ENCODE measurements at regions not wholly inside any gene's neighbourhood (a gene's known extent, or its start where the extent isn't known, plus 50 kb on each side); places are given as distances from the start of the nearest gene placed in this dataset.

DNA sequence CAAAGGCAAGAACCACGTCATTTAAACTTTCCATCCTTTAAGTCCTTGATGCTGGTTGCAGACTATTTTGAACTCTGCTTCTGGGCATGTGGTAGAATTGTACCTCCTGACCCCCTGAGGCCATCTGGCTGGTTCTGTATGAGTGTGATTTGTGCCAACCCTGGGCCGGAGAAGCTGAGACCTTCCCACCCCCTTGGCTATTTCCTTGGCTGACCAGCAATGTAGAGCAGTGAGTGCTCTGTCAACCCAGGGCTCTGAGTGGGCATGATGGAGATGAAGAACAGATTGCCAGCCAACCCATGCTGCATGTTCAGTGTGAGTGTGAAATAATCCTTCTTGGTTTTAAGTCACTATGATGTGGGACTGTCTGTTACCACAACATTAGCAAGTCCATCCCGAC is 82.1 kb upstream of the RASGRP1 start:
- in situ Hi-C loops (cut with HindIII; ENCODE audit: low sequenced_read_pairs): no loop called here

DNA sequence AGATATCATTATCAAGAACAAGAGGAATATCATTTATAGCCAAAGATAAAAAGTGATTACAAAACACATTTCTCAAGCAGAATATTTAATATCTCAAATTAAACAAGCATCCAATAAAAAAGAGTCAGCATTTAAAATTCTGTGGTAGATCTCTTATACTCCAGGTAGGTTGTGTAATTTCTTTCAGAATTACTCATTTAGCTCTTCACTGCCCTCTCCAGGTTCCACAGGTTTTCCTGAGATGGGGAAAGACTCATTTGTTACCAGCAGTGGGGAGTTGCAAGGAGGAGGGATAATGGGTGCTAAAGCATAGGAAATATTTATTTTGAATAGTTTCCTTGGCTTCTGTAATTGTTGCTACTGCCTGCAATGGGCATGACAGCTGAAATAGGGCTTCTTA is 83.1 kb upstream of the RASGRP1 start:
- in situ Hi-C loops (cut with HindIII; ENCODE audit: low sequenced_read_pairs): no loop called here

DNA sequence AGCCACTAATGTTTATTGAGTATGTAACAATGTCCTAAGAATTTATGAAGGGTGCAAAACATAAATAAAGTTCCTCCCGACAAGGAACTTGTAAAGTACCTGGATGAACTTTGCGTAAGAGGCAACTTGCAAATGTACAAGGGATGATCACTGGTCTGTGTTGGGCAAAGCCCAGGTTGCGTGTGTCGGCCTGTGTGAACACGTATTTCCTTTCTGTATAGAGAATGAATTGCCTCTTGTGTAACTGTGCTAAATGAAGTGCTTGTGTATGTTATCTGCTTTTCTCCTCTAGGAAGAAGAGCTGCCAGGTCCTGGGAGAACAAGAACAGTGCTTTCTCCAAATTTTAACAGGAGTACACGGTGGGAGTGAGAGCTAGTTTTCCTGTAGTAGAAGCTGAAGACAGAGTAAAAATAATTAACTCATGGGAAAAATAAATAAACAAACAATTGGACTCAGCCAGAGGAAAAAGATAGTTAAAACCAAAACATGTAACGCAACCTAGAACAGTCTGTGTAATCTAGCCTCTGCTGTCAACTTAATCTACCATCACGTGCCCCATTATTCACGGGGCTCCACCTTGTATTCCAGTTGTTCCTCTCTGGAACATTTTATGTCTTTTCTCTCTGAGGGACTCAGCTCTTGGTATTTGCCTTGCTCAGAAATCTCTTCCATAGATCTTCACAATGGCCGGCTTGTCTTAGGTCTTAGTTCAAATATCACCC is 83.7 kb upstream of the RASGRP1 start:
- in situ Hi-C loops (cut with HindIII; ENCODE audit: low sequenced_read_pairs): no loop called here

DNA sequence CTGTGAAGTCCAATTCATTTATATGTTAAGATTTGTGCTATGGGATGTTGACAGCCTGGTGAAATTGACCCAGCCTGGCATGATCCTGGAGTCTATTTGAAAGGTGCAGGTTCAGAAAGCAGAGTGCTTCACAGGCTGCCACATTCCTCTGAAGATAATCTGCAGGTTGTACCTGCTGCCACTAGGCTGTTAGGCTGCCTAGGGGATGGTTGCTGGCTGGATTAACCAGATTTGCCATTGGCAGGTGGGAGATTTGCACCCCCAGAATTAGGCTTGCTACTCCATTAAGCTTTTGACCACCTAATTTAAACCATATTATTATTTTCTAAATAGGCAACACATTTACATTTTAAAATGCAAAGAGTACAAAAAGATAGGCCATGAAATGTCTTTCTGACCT is 85.8 kb upstream of the RASGRP1 start:
- in situ Hi-C loops (cut with HindIII; ENCODE audit: low sequenced_read_pairs): loop anchor here (25.0 kb wide), 1 partner anchor 638 kb away; no protein-coding TSS in a partner anchor

DNA sequence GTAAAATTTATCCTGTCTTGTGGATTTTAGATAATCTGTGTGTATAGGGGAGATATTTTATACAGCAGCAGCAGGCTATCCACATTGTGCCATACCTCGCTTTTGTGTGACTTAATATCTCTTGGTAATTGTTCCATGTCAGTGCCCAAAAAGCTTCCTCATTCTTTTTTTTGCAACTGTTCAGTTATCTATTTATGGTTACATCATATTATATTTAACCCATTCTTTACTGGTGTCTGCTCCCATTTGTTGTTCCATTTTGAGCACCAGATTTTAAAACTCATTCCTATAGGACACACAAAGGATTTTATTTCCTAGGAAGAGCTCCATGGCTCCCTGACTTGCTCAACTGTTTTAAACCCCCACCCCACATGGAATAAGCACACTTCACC is 86.3 kb upstream of the RASGRP1 start:
- in situ Hi-C loops (cut with HindIII; ENCODE audit: low sequenced_read_pairs): loop anchor here (25.0 kb wide), 1 partner anchor 639 kb away; no protein-coding TSS in a partner anchor

DNA sequence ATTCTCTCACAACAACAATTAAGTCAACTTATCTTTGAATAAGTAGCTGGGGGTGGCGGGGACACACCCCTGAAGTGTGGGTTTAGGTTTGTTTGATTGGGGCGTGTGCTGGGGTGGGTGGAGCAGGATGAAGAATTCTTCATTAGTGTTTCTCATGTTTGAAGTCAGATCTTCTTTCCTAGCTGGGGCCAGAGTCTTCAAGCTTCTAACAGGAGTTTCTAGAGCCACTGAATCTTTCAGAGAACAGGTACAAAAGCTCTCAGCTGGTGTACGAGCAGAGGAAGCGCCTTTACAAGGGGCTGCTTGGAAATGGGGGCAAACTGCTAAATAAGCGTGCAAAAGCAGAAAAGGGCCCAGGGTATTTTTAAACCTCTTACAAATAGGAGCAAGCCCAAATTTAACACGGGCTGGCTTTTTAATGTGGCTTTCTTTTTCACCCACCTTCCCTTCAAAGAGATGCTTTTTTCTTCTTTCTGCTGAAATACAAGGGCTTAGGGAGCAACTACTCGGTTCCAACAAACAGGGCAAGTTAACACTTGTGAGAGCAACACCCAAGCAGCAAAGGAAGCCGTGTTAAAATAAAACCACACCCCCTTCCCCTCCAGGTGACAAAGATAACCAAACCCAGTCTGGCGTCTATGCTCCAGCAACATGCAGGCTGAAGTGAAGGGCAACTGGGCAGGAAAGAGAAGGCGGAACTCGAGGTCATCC is 86.9 kb upstream of the RASGRP1 start:
- in situ Hi-C loops (cut with HindIII; ENCODE audit: low sequenced_read_pairs): loop anchor here (25.0 kb wide), 1 partner anchor 639 kb away; no protein-coding TSS in a partner anchor

DNA sequence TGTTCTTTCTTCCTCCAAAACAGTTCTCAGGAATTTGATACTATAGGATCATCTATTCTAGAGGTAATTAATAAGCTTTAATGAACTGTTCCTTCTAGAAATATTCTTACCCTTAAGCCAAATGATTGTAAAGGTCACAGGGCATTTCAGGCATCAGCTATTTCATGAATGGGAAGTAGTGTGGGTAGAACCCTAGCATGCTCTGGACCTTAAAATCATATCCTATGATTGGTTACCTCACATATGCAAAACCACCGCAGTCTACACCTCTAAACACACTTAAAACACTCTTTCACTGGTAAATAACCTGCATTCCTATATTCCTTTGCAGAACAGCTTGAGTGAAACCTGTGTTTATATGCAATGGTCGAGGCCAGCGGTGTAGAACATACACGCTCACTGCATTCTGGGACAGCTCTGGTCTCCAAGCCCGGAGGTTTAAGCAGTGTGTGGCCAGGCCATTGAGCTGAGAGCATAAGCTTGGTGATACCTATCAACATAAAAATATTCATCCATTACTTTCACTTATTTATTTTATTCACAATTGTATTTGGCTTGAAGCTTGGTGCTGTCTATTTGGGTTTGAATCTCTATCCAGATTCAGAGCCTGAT is 87.7 kb upstream of the RASGRP1 start:
- in situ Hi-C loops (cut with HindIII; ENCODE audit: low sequenced_read_pairs): loop anchor here (25.0 kb wide), 1 partner anchor 640 kb away; no protein-coding TSS in a partner anchor

DNA sequence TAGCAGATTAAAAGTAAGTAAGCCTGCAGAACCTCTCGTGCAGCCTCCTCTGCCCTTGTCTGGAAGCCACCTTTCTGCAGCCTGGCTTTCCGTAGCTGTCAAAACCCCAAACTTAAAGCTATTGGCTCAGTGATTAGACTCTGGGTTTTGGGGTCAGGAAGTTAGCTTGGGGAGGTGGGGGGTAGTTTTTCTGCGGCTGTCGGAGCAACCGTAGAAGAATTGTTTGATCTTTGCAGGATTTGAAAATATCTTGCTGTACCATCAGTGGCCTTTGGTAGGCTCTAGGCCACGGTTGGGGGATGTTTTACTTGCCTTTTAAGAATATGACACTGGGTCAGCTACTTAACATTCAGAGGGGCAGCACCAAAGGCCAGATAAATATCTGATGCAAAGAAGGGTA is 88.4 kb upstream of the RASGRP1 start:
- in situ Hi-C loops (cut with HindIII; ENCODE audit: low sequenced_read_pairs): loop anchor here (25.0 kb wide), 1 partner anchor 641 kb away; no protein-coding TSS in a partner anchor

DNA sequence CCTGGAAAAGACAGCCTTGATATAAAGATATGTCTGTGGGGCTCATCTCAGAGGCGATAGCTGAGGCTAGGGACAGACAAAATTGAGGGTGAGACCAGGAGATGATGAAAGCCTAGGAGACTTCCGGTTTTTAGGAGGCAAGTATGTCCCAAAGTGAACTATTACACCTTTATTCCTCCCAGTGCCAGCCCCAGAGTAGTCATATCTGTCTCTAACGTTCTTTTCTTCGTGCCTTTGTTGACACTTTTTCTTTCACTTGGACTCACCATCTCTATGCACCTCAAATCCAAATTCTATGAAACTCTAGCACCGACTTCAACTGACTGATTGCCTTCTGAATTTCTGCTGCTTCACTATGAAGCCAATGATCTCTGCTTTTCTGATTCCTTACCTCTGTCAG is 93.8 kb upstream of the RASGRP1 start:
- in situ Hi-C loops (cut with HindIII; ENCODE audit: low sequenced_read_pairs): loop anchor here (25.0 kb wide), 1 partner anchor 646 kb away; no protein-coding TSS in a partner anchor

DNA sequence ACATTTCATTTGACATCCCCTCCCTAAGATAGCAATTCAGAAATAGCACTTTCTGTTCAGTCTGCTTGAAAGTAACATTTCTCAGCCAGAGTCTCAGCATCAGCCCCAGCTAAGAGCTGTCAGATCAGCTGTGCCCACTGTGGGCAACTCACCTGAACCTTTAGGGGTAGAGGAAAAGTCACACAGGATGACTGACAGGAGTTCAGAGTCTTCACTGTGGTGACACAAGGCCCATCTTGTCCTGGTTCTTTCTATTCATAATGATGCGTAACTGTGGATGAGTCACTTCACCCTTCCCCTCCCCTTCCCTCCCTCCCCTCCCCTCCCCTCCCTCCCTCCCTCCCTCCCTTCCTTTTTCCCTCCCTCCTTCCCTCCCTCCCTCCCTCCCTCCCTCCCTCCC is 96.1 kb upstream of the RASGRP1 start:
- in situ Hi-C loops (cut with HindIII; ENCODE audit: low sequenced_read_pairs): loop anchor here (25.0 kb wide), 1 partner anchor 648 kb away; no protein-coding TSS in a partner anchor

DNA sequence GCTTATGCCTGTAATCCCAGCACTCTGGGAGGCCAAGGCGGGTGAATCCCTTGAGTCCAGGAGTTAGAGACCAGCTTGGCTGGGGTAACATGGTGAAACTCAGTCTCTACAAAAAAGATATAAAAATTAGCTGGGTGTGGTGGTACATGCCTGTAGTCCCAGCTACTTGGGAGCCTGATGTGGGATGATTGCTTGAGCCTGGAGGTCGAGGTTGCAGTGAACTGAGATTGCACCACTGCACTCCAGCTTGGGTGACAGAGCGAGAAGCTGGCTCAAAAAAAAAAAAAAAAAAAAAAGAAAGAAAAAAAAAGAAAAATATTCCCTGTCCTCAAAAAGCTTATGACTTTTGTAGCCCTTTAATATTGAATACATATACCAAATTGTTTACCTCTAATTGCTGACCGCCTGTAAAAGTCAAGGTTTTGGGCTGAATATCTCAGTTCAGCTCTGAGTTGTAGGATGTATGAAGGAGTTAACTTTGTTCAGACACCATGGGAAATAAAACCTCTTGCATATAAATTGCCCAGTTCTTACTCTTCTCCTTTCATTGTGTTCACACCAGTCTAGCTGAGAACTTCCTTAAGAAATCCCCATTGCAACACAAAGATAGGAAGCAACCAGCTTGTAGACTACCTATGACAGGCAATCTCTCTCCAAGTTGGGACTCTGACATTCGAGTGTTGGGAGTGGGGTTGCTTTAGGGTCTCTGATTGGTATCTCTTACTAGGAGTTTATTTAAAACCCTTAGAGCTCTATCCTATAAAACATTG is 97.6 kb upstream of the RASGRP1 start:
- in situ Hi-C loops (cut with HindIII; ENCODE audit: low sequenced_read_pairs): loop anchor here (25.0 kb wide), 1 partner anchor 650 kb away; no protein-coding TSS in a partner anchor

DNA sequence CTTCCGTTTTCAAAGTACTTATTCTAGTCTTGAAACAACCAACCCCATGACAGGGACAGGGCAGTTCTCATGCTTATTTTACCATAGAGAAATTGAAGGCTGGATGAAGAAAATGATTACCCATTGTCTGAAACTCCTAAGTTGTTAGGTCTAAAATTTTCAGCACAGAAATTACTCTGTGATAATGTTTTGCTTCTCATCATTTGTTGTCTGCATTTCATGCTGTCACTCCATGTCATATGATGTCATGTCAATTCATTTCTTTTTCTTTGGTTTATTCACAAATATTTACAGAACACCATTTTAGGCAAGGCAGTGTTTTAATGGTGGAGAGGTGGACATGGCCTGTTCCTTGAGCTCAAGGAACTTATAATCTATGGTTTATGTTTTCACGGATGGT is 98.2 kb upstream of the RASGRP1 start:
- in situ Hi-C loops (cut with HindIII; ENCODE audit: low sequenced_read_pairs): loop anchor here (25.0 kb wide), 1 partner anchor 651 kb away; no protein-coding TSS in a partner anchor

DNA sequence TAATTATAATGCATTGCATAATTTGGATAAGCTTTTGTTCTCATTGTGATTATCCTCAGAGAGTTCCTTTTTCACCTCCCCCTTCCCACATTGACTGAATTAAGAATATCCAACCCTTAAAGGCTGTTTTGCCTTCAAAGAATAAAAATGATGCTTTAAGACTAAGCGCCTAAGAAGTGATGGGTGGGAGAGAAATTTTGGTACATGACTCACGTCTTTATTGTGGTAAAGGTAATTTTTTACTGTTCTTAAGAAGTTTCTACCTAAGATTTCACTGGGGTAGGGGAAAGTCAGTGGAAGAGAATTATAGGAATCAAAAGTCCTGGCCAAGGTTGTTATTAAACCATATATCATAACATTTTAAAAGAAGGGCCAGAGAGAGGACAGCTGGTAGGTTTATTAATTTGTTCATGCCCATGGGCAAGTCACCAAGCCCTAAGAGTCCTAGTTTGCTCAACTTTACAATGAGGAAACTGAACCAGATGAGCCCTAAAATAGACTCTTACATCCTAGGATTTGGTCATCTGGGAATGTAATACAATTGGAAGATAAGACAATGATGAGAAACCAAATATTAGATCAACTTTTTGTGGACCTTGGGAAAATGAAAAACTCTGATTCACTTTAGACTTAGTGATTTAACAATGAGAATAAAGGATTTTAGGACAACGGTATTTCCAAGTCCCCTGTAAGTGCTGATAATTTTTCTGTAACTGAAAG is 101.1 kb upstream of the RASGRP1 start:
- in situ Hi-C loops (cut with HindIII; ENCODE audit: low sequenced_read_pairs): loop anchor here (25.0 kb wide), 1 partner anchor 653 kb away; no protein-coding TSS in a partner anchor

DNA sequence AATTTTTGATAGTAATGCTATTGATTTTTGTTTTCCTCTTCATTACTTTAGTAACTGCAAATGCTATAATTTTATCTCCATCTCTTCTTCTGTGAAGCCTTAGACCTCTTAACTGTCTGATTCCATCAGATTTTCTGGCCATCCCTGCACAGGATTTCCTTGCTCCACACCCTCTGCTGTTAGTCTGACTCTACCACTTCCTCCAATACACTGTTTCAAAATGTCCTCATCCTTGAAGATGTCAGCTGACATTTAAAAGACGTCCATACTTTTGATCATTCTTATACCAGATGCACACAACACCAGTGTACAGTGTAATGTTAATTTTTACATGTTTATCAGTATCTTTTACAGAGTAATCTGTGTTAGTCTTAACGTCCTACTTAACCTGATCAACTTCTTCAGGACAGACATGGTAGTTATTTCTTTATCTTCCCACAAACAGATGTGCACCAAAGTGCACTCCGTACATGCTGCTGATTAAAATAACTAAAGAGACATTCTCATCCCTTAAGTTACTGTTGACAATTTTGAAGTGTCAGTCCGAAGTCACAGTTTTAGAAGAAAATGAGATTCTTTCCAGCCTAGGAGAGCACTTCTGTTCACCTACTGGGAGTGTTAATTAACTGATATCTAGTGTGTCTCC is 102.4 kb upstream of the RASGRP1 start:
- in situ Hi-C loops (cut with HindIII; ENCODE audit: low sequenced_read_pairs): loop anchor here (25.0 kb wide), 1 partner anchor 655 kb away; no protein-coding TSS in a partner anchor

DNA sequence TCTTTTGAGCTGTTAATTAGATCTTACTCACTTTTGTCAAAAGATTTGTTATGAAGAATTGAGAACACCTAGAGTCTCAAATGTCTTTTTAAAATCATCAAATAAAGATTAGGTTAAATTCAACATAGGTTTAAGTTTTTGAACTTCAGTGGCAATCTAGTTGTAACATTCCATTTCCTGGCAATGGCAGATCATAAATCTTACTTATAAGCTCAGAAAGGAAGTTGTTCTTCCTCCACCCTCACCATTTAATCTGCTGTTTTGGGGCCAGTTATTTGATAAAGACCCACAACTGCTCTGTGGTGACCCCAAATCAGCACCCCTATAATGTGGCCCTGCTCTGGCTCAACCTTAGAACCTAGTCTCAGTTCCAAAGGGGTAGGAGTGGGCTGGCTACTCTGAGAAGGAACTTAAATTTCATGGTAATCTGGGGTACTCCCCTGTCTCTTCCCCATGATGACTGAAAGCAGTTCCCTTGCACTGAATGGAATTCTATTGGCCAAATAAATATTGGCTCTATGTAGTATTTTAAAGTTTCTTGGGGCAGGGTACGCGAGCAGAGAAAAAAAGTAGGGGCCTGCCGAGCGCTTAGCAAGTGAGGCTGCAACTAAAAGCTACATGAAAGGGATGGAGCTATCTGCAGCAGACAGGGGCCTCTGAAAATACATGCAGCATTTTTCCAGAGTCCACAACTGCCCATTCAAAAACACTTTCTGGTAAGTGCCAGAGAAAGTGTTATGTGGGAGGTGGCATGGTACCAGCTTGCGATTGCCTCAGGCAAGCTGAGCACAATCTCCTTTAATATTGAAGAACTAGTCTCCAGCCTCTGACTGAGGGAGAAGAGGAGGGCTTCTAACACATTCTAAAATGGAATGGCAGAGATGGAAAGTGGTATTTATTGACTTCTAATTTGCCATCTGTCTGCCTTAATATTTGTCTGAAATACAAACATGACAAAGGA is 103.6 kb upstream of the RASGRP1 start:
- in situ Hi-C loops (cut with HindIII; ENCODE audit: low sequenced_read_pairs): loop anchor here (25.0 kb wide), 1 partner anchor 656 kb away; no protein-coding TSS in a partner anchor

DNA sequence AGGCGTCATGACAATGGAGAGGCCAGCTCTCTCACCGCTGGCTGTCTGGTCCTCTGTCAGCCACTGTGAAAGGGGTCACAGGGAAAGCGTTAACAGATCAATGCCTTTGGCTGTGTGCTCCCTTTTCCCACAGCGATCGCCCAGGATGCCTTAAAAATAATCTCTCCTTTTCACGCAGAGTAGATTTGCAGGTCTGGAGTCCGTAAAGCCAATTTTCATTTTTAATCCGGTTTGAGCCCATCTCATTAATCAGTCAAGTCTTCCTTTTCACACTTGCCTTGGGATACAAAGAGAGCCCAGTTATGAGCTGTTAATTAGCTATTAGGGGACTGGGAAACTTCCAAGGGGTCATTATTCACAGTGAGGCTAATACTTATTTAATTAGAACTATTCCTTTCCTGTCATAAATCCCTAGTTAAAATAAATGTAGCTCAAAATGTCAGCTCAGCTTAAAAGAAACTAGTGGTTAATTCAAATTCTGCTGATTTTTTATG is 104.3 kb upstream of the RASGRP1 start:
- in situ Hi-C loops (cut with HindIII; ENCODE audit: low sequenced_read_pairs): loop anchor here (25.0 kb wide), 1 partner anchor 657 kb away; no protein-coding TSS in a partner anchor

DNA sequence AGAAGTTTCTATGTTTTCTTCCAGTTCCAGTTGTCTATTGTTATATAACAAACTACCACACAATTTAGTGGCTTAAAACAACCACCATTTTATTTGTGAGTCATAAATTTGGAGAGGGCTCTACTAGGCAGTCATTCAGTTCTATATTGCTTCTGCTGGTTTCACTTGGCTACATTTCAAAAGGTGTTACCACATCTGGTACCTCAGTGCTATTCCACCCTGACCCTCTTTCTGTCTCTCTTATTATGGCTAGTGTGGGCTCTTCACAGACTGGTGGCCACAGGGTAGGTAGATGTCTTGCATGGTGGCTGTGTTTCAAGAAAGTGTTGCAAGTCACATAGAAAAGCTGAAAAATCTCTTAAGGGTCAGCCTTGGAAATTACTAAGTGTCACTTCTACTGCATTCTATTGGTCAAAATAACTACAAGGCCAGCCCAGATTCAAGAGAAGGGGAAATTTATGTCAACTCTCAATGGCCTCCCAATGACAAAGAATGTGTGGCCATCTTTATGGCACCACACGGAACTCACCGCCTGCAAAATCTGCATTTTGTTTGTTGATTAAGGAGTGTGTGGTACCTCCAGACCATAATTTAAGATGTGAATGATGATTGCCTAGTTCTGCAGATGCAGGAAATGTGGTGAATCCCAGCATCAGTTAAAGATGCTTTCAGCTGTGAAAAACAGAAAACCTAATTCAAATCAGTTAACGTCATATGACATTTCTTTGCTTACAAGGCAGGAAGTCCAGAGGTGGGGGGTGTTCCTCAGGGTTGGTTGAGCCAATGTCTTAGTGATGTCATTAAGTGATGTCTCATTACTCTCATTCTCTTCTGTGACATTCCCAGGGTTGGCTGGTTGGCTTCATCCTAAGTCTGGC is 105.8 kb upstream of the RASGRP1 start:
- in situ Hi-C loops (cut with HindIII; ENCODE audit: low sequenced_read_pairs): loop anchor here (25.0 kb wide), 1 partner anchor 658 kb away; no protein-coding TSS in a partner anchor

Data from endothelial cell of hepatic sinusoid (primary cell).